Astrocyte of the cerebellum (primary cell): ENCODE measurements at regions not wholly inside any gene's neighbourhood (a gene's known extent, or its start where the extent isn't known, plus 50 kb on each side); places are given as distances from the start of the nearest gene placed in this dataset.

ENCODE experiments used
- DNase-seq: peaks from one replicate; pipeline ENCODE4 v3.0.0-alpha.2; 2011; ENCODE audit warnings: low read depth
- H3K4me3 ChIP-seq: 2 replicates; pipeline ENCODE4 v1.5.1; 2011; ENCODE audit warnings: mild to moderate bottlenecking, low read depth, low read length, moderate library complexity
- in situ Hi-C: cut with HindIII; loops from 2 replicates; pipeline ENCODE4 v1.10.0; 2017; ENCODE audit warnings: low sequenced_read_pairs
- TF ChIP-seq, protein P1 (sequence below): IDR thresholded peaks from 2 replicates; pipeline ENCODE4 v1.5.1; 2012; ENCODE audit warnings: low read length, low read depth, moderate library complexity, mild to moderate bottlenecking; ENCODE audit errors: missing control alignments

DNA sequence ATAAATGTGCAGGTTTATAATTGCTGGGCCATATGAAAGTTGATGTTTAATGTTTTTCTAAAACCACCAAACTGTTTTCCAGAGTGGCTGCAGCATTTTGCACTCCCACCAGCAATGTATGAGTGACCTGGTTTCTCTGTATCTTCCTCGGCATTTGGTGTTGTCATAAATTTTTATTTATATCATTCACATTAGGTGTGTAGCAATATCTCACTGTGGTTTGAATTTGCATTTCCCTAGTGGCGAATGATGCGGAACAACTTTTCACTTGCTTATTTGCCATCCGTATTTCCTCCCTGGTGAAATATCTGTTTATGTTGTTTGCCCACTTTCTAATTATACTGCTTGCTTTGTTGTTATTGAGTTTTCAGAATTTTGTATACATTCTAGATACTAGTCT is 295.7 kb upstream of the TUT7 start:
- H3K4me3 ChIP-seq = no peak overlapping the region
- in situ Hi-C loops = loop anchor here (25.0 kb wide), 1 partner anchor 287 kb away; the partner anchor contains the start of gene GAS1
- TF ChIP-seq, protein P1, sequence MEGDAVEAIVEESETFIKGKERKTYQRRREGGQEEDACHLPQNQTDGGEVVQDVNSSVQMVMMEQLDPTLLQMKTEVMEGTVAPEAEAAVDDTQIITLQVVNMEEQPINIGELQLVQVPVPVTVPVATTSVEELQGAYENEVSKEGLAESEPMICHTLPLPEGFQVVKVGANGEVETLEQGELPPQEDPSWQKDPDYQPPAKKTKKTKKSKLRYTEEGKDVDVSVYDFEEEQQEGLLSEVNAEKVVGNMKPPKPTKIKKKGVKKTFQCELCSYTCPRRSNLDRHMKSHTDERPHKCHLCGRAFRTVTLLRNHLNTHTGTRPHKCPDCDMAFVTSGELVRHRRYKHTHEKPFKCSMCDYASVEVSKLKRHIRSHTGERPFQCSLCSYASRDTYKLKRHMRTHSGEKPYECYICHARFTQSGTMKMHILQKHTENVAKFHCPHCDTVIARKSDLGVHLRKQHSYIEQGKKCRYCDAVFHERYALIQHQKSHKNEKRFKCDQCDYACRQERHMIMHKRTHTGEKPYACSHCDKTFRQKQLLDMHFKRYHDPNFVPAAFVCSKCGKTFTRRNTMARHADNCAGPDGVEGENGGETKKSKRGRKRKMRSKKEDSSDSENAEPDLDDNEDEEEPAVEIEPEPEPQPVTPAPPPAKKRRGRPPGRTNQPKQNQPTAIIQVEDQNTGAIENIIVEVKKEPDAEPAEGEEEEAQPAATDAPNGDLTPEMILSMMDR = no peak
- no peak for DNase-seq

DNA sequence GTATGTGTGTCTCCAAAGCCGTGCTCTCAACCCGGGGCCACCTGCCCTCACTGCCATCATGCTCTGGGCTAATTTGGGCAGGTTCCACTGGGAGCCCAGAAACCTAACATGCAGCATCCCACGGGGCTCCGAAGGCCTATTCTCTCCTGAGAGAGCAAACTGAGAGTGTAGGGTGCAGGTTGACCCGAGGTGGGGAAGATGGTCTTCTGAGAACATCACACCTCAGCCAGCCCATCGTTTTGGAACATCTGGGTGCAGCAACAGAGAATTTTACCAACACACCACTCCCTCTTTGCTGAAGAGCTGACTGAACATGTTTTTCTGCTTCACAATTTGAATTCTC is 294.6 kb upstream of the TUT7 start:
- TF ChIP-seq, protein P1 = no peak
- in situ Hi-C loops = loop anchor here (25.0 kb wide), 1 partner anchor 289 kb away; the partner anchor contains the start of gene GAS1
- DNase-seq = no peak
- no peak overlapping the region for H3K4me3 ChIP-seq

DNA sequence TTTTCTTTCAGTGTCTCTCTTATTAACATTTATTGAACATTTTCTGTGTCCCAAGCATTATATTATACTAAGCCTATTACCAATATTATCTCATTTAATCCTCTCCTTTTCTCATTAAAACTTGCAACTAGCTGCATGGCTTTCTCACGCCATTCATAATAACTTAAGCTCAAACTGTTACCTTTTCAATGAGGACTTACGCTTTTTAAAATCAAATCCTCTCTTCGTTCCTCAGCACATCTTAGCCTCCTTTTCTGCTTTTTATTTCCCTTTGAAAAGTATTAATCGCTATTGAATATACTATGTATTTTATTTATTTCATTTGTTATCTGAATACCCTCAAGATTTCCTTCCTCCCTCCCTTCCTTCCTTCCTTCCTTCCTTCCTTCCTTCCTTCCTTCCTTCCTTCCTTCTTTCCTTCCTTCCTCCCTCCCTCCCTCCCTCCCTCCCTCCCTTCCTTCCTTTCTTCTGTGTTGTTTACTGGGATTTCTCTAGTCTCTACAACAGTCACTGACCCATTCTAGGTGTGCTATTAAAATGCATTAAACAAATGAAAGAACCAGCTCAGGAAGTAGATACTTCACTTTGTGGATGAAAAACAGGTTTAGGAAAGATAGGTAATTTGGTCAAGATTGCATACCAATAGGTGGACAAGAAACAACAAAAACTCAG is 294.1 kb upstream of the TUT7 start:
- H3K4me3 ChIP-seq = no peak overlapping the region
- TF ChIP-seq, protein P1 = no peak
- DNase-seq = no peak
- in situ Hi-C loops = loop anchor here (25.0 kb wide), 1 partner anchor 289 kb away; the partner anchor contains the start of gene GAS1

DNA sequence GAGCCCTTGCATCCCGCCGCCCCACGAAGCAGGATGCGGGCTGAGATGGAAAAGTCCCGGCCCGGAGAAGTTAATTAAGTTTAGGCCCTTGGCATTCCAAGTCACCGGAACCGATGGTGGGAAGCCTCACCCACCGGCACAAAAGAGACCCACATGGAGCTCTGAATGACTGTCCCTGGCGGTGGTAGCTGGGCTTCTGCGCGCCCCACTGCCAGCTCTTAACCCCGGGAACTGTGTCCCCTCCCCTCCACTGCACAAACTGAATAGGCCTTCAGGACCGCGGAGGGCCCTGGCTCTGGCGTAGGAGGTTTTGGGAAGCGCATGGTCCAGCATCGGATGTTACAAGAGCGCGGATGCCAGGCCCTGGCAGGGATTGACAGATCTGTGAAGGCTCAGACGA is 291.1 kb upstream of the TUT7 start:
- in situ Hi-C loops = loop anchor here (25.0 kb wide), 1 partner anchor 292 kb away; the partner anchor contains the start of gene GAS1
- TF ChIP-seq, protein P1 = no peak
- no peak for DNase-seq
- no peak overlapping the region for H3K4me3 ChIP-seq

DNA sequence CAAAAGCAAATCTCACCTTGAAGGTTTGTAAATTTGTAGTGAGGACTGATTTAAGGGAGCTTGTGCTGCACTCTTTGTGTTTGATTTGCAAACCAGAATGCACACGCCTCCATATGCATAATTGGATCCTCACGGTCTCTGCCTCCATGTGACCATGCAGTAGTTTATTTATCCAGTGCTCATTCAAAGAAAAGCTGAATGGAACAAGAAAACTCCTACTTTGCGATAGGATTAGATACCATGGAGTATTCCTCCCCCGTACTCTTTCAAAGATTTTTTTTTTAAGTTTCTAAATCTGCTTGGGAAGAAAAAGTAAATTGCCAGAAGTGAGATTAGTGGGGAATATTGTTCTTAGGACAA is 290.4 kb upstream of the TUT7 start:
- TF ChIP-seq, protein P1 = no peak
- in situ Hi-C loops = loop anchor here (25.0 kb wide), 1 partner anchor 293 kb away; the partner anchor contains the start of gene GAS1
- H3K4me3 ChIP-seq = no peak overlapping the region
- no peak for DNase-seq

DNA sequence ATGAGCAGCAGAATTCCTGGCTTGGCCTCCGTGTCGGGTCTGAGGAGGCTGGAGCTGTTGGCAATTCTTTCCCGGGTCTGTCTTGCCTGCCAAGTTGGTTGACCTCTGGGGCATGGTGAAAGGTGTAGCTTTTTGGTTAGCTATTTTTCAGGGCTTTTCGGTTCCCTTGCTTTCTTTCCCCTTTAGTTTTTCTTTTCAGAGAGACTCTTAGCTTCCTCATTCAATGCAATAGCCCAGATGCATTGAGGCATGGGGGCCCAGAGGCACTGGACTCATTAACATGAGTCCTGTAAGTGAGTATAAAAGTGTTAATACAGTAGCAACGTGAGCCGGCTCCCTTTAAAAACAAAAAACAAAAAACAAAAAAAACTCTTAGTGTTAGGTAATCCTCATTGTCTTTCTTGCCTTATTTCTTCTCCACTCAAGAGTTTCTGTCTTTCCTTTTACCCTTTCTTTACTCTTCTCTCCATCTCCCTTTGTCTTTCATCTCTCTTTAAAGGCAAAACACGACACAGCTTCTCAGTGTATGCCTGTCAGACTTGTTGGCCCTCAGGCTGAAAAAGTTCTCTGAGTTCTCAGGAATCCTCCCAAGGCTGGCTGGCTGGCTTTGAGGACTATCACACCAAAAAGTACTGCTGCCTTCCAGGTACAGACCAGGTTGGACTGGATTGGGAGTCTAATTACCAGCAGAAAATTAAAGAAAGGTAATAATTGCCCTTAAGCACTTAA is 289.9 kb upstream of the TUT7 start:
- in situ Hi-C loops = loop anchor here (25.0 kb wide), 1 partner anchor 293 kb away; the partner anchor contains the start of gene GAS1
- no peak overlapping the region for H3K4me3 ChIP-seq
- no peak for DNase-seq
- TF ChIP-seq, protein P1 = no peak
